ENCODE measurements at regions not wholly inside any gene's neighbourhood (a gene's known extent, or its start where the extent isn't known, plus 50 kb on each side); places are given as distances from the start of the nearest gene placed in this dataset.

DNA sequence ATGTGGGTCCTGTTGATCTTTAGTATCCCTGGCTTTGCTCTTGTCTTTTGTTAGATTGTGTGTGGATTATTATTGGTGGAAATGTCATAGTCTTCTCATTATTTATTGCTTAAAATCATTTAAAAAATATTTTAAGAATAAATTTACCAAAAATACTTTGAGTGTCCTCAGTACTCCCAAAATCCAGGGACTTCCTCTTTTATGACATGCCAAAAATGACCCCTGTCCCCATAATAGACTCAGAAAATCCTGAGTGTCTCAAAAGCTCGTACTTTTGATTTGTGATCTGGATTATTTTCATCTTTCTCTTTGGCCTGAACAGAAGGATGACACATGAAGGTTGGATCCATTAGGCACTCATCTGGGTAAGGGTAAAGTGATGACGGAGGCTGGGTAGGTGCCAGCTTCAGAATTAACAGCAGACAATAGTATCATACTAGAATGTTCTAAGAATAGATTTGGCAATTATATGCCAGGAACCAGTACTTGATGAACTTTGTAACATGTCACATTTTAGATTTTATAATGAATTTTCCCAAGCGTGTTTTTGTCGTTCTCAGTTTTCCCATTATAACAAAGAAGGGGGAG lies 602.2 kb upstream of the CDH8 start:
- no peaks in the 10 kb centered on the region for H3K27me3 ChIP-seq (ENCODE audit: control insufficient read depth in 1 of 2, insufficient read depth in 2 of 2, low read length in 2 of 2)
- H3K9ac ChIP-seq (ENCODE audit: low read depth in 1 of 2, low read length in 2 of 2): no peak overlapping the region
- H3K9me3 ChIP-seq (ENCODE audit: control insufficient read depth in 1 of 2, low read length in 2 of 2): peaks cover 4 to 9% of the 10 kb centered on the region in 2 donors
- no peaks in the 10 kb centered on the region for H3K4me1 ChIP-seq (ENCODE audit: control insufficient read depth in 1 of 2, insufficient read depth in 2 of 2, low read length in 2 of 2)
- no peak overlapping the region for H3K27ac ChIP-seq (ENCODE audit: low read depth, low read length)
- H3K4me3 ChIP-seq (ENCODE audit: low read depth in 1 of 2, low read length in 2 of 2): no peak overlapping the region
- H3K36me3 ChIP-seq (ENCODE audit: control insufficient read depth in 1 of 2, insufficient read depth in 2 of 2, low read length in 2 of 2): no peaks in the 10 kb centered on the region

DNA sequence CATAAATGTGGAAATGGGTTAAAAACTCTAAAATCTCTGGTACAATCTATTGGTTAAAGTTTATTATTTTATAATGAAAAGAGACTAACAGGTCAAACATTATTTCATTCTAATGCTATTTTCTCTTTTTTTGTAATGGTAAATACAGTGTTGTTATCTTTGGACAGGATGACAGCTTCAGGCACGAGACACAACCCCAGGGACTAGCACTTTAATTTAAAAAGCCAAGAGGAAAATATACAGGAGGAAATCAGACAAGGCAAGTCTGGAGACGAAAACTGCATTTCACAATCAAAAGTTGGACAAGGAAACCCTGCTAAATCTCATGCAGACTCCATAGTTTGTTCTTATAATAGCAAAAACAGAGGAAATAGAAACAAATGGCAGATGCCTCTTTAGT lies 589.1 kb upstream of the CDH8 start:
- H3K4me1 ChIP-seq (ENCODE audit: control insufficient read depth in 1 of 2, insufficient read depth in 2 of 2, low read length in 2 of 2): no peaks in the 10 kb centered on the region
- H3K36me3 ChIP-seq (ENCODE audit: control insufficient read depth in 1 of 2, insufficient read depth in 2 of 2, low read length in 2 of 2): no peaks in the 10 kb centered on the region
- no peak overlapping the region for H3K4me3 ChIP-seq (ENCODE audit: low read depth in 1 of 2, low read length in 2 of 2)
- H3K9ac ChIP-seq (ENCODE audit: low read depth in 1 of 2, low read length in 2 of 2): no peak overlapping the region
- H3K27me3 ChIP-seq (ENCODE audit: control insufficient read depth in 1 of 2, insufficient read depth in 2 of 2, low read length in 2 of 2): no peaks in the 10 kb centered on the region
- no peaks in the 10 kb centered on the region for H3K9me3 ChIP-seq (ENCODE audit: control insufficient read depth in 1 of 2, low read length in 2 of 2)
- H3K27ac ChIP-seq (ENCODE audit: low read depth, low read length): no peak overlapping the region

- H3K9me3 ChIP-seq (ENCODE audit: control insufficient read depth in 1 of 2, low read length in 2 of 2): peaks cover 6% of the 10 kb centered on the region in 2 donors
- H3K4me1 ChIP-seq (ENCODE audit: control insufficient read depth in 1 of 2, insufficient read depth in 2 of 2, low read length in 2 of 2): no peaks in the 10 kb centered on the region
- H3K36me3 ChIP-seq (ENCODE audit: control insufficient read depth in 1 of 2, insufficient read depth in 2 of 2, low read length in 2 of 2): no peaks in the 10 kb centered on the region
- no peaks in the 10 kb centered on the region for H3K27me3 ChIP-seq (ENCODE audit: control insufficient read depth in 1 of 2, insufficient read depth in 2 of 2, low read length in 2 of 2)
- no peak overlapping the region for H3K9ac ChIP-seq (ENCODE audit: low read depth in 1 of 2, low read length in 2 of 2)
- H3K4me3 ChIP-seq (ENCODE audit: low read depth in 1 of 2, low read length in 2 of 2): no peak overlapping the region
- no peak overlapping the region for H3K27ac ChIP-seq (ENCODE audit: low read depth, low read length)
These were observed 584.0 kb upstream of the CDH8 start for GRCh38 chr16:62620275-62620674.

DNA sequence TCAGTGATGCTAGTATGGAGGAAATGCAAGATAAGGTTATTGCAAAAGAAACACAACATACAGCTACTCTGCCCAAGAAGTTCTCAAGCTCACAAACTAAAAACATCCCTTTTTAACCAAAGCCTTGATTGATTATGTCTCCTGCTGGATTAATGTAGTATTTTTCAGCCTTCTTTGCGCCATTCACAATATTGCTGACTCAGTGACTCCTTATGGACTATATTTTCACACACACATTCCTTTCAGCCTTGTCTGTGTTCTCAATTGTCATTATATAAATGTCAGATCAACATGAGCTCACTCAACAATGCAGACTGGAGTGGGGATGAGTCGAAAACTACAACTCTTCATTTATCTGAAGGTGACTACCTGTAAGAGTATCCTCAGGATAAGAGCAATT lies 579.3 kb upstream of the CDH8 start:
- no peaks in the 10 kb centered on the region for H3K36me3 ChIP-seq (ENCODE audit: control insufficient read depth in 1 of 2, insufficient read depth in 2 of 2, low read length in 2 of 2)
- no peak overlapping the region for H3K27ac ChIP-seq (ENCODE audit: low read depth, low read length)
- no peak overlapping the region for H3K9ac ChIP-seq (ENCODE audit: low read depth in 1 of 2, low read length in 2 of 2)
- H3K4me1 ChIP-seq (ENCODE audit: control insufficient read depth in 1 of 2, insufficient read depth in 2 of 2, low read length in 2 of 2): no peaks in the 10 kb centered on the region
- H3K4me3 ChIP-seq (ENCODE audit: low read depth in 1 of 2, low read length in 2 of 2): no peak overlapping the region
- no peaks in the 10 kb centered on the region for H3K27me3 ChIP-seq (ENCODE audit: control insufficient read depth in 1 of 2, insufficient read depth in 2 of 2, low read length in 2 of 2)
- H3K9me3 ChIP-seq (ENCODE audit: control insufficient read depth in 1 of 2, low read length in 2 of 2): peaks cover 6% of the 10 kb centered on the region in 2 donors

- Histone ChIP-seq H3K4me3 (ENCODE audit: low read depth in 1 of 2, low read length in 2 of 2) (no peak overlapping the region), H3K27ac (ENCODE audit: low read depth, low read length) (no peak overlapping the region), H3K27me3 (ENCODE audit: control insufficient read depth in 1 of 2, insufficient read depth in 2 of 2, low read length in 2 of 2) (no peaks in the 10 kb centered on the region), H3K9me3 (ENCODE audit: control insufficient read depth in 1 of 2, low read length in 2 of 2) (no peaks in the 10 kb centered on the region), H3K4me1 (ENCODE audit: control insufficient read depth in 1 of 2, insufficient read depth in 2 of 2, low read length in 2 of 2) (no peaks in the 10 kb centered on the region), H3K36me3 (ENCODE audit: control insufficient read depth in 1 of 2, insufficient read depth in 2 of 2, low read length in 2 of 2) (no peaks in the 10 kb centered on the region), H3K9ac (ENCODE audit: low read depth in 1 of 2, low read length in 2 of 2) (no peak overlapping the region)
These were observed 574.1 kb upstream of the CDH8 start for GRCh38 chr16:62610291-62610690.

GRCh38 chr16:62602790-62603189 lies 566.6 kb upstream of the CDH8 start:
- H3K4me1 ChIP-seq (ENCODE audit: control insufficient read depth in 1 of 2, insufficient read depth in 2 of 2, low read length in 2 of 2): no peaks in the 10 kb centered on the region
- peaks cover 4 to 10% of the 10 kb centered on the region in 2 donors for H3K9me3 ChIP-seq (ENCODE audit: control insufficient read depth in 1 of 2, low read length in 2 of 2)
- no peak overlapping the region for H3K27ac ChIP-seq (ENCODE audit: low read depth, low read length)
- H3K27me3 ChIP-seq (ENCODE audit: control insufficient read depth in 1 of 2, insufficient read depth in 2 of 2, low read length in 2 of 2): no peaks in the 10 kb centered on the region
- no peaks in the 10 kb centered on the region for H3K36me3 ChIP-seq (ENCODE audit: control insufficient read depth in 1 of 2, insufficient read depth in 2 of 2, low read length in 2 of 2)
- no peak overlapping the region for H3K9ac ChIP-seq (ENCODE audit: low read depth in 1 of 2, low read length in 2 of 2)
- no peak overlapping the region for H3K4me3 ChIP-seq (ENCODE audit: low read depth in 1 of 2, low read length in 2 of 2)

DNA sequence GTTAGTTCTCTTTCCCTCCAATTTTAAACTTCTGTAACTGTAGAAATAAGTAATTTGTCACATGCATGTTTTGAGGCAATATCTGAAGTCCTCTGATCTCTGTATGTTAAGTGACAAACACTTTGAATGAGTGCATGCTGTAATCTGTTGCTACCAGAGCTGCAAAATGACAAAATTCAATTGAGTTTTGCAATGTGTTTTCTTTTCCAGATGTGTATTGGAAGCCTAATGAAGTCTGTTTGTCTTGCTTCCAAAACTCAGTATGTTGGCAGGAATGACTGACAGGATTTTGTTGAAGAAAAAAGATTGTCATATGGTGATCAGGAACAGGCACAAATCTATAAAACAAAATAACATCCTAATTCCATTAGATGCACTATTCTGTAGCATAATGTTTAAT lies 561.6 kb upstream of the CDH8 start:
- H3K27me3 ChIP-seq (ENCODE audit: control insufficient read depth in 1 of 2, insufficient read depth in 2 of 2, low read length in 2 of 2): no peaks in the 10 kb centered on the region
- H3K27ac ChIP-seq (ENCODE audit: low read depth, low read length): no peak overlapping the region
- H3K9ac ChIP-seq (ENCODE audit: low read depth in 1 of 2, low read length in 2 of 2): no peak overlapping the region
- H3K4me3 ChIP-seq (ENCODE audit: low read depth in 1 of 2, low read length in 2 of 2): no peak overlapping the region
- H3K9me3 ChIP-seq (ENCODE audit: control insufficient read depth in 1 of 2, low read length in 2 of 2): peaks cover 4 to 6% of the 10 kb centered on the region in 2 donors
- no peaks in the 10 kb centered on the region for H3K4me1 ChIP-seq (ENCODE audit: control insufficient read depth in 1 of 2, insufficient read depth in 2 of 2, low read length in 2 of 2)
- H3K36me3 ChIP-seq (ENCODE audit: control insufficient read depth in 1 of 2, insufficient read depth in 2 of 2, low read length in 2 of 2): no peaks in the 10 kb centered on the region

DNA sequence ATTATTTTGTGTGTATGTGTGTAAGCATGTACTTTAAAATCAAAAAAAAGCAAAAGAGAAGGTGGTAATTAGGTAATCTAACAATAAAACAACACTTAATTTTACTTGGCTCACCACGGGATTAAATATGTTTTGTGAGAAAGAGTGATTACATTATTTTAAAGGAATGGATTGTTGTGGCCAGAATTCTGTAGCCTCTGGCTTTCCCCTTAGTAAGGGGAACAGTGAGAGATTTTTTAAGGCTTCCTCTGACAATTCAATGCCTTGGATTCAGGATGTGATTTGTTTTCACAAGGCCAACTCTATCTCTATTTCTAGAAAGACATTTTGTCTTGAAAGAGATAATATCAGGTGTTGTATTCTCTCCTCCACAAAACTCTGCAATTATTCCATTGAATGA lies 560.3 kb upstream of the CDH8 start:
- Histone ChIP-seq H3K9me3 (ENCODE audit: control insufficient read depth in 1 of 2, low read length in 2 of 2) (peaks cover 4 to 6% of the 10 kb centered on the region in 2 donors), H3K4me1 (ENCODE audit: control insufficient read depth in 1 of 2, insufficient read depth in 2 of 2, low read length in 2 of 2) (no peaks in the 10 kb centered on the region), H3K27me3 (ENCODE audit: control insufficient read depth in 1 of 2, insufficient read depth in 2 of 2, low read length in 2 of 2) (no peaks in the 10 kb centered on the region), H3K9ac (ENCODE audit: low read depth in 1 of 2, low read length in 2 of 2) (no peak overlapping the region), H3K27ac (ENCODE audit: low read depth, low read length) (no peak overlapping the region), H3K4me3 (ENCODE audit: low read depth in 1 of 2, low read length in 2 of 2) (no peak overlapping the region), H3K36me3 (ENCODE audit: control insufficient read depth in 1 of 2, insufficient read depth in 2 of 2, low read length in 2 of 2) (no peaks in the 10 kb centered on the region)

- H3K9ac ChIP-seq (ENCODE audit: low read depth in 1 of 2, low read length in 2 of 2): no peak overlapping the region
- no peaks in the 10 kb centered on the region for H3K36me3 ChIP-seq (ENCODE audit: control insufficient read depth in 1 of 2, insufficient read depth in 2 of 2, low read length in 2 of 2)
- no peaks in the 10 kb centered on the region for H3K4me1 ChIP-seq (ENCODE audit: control insufficient read depth in 1 of 2, insufficient read depth in 2 of 2, low read length in 2 of 2)
- H3K27ac ChIP-seq (ENCODE audit: low read depth, low read length): no peak overlapping the region
- peaks cover 4 to 6% of the 10 kb centered on the region in 2 donors for H3K9me3 ChIP-seq (ENCODE audit: control insufficient read depth in 1 of 2, low read length in 2 of 2)
- no peak overlapping the region for H3K4me3 ChIP-seq (ENCODE audit: low read depth in 1 of 2, low read length in 2 of 2)
- H3K27me3 ChIP-seq (ENCODE audit: control insufficient read depth in 1 of 2, insufficient read depth in 2 of 2, low read length in 2 of 2): no peaks in the 10 kb centered on the region
These were observed 559.9 kb upstream of the CDH8 start for GRCh38 chr16:62596125-62596524.

GRCh38 chr16:62586128-62586862 lies 550.1 kb upstream of the CDH8 start:
- no peak overlapping the region for H3K27ac ChIP-seq (ENCODE audit: low read depth, low read length)

More at GRCh38 chr16:62586128-62586862, 550.1 kb upstream of the CDH8 start:
- Histone ChIP-seq H3K36me3 (ENCODE audit: control insufficient read depth in 1 of 2, insufficient read depth in 2 of 2, low read length in 2 of 2) (no peaks in the 10 kb centered on the region), H3K4me3 (ENCODE audit: low read depth in 1 of 2, low read length in 2 of 2) (no peak overlapping the region), H3K4me1 (ENCODE audit: control insufficient read depth in 1 of 2, insufficient read depth in 2 of 2, low read length in 2 of 2) (no peaks in the 10 kb centered on the region), H3K9me3 (ENCODE audit: control insufficient read depth in 1 of 2, low read length in 2 of 2) (peaks cover 2 to 14% of the 10 kb centered on the region in 2 donors), H3K27me3 (ENCODE audit: control insufficient read depth in 1 of 2, insufficient read depth in 2 of 2, low read length in 2 of 2) (no peaks in the 10 kb centered on the region), H3K9ac (ENCODE audit: low read depth in 1 of 2, low read length in 2 of 2) (no peak overlapping the region)
